Stimulated activated memory B cell treated with anti-CD40 and anti-IgM and Interleukin-4, amounts not matched to agents 10 μg/mL and 1 μg/mL and 100 μg/mL, for 72 hours (primary cell): ENCODE measurements at regions not wholly inside any gene's neighbourhood (a gene's known extent, or its start where the extent isn't known, plus 50 kb on each side); places are given as distances from the start of the nearest gene placed in this dataset.

Experiments
- ATAC-seq: fragments of 150-1000 bp; cut with Tn5 transposase; 2 replicates; pipeline ENCODE4 v1.10.0; 2021
- H3K27ac Mint-ChIP-seq: one replicate; pipeline ENCODE4 v1.8.0; 2022; ENCODE audit warnings: mild to moderate bottlenecking, mixed read lengths
- H3K27me3 Mint-ChIP-seq: one replicate; pipeline ENCODE4 v1.8.0; 2022; ENCODE audit warnings: mixed read lengths
- H3K36me3 Mint-ChIP-seq: one replicate; pipeline ENCODE4 v1.8.0; 2022; ENCODE audit warnings: mixed read lengths
- H3K4me1 Mint-ChIP-seq: one replicate; pipeline ENCODE4 v1.8.0; 2022; ENCODE audit warnings: mixed read lengths
- H3K4me3 Mint-ChIP-seq: one replicate; pipeline ENCODE4 v1.8.0; 2022; ENCODE audit warnings: mild to moderate bottlenecking, moderate library complexity, mixed read lengths
- H3K9me3 Mint-ChIP-seq: one replicate; pipeline ENCODE4 v1.8.0; 2022; ENCODE audit warnings: mixed read lengths

DNA sequence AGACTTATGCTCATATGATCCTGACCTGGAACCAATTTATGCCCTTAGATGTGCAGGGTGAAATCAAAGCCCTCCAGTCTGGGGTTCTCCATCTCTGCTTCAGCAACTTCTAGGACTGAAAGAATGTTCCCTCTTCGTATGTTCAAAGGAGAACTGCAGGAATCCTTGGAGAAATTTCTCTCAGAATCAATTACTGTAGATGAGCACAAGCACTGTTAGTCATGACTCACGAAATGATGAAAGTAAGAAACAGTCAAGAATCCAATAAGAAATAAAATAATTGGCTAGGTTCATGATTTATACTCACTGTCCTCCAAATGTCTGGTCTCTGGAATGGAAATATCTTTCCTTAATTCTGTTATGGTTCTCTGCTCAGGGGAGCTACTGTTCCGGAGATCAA, 348.2 kb downstream of the PDGFC start:
- Mint-ChIP-seq H3K9me3 (peaks cover 3% of the 10 kb centered on the region), H3K27me3 (no peaks in the 10 kb centered on the region), H3K36me3 (no peaks in the 10 kb centered on the region), H3K27ac (no peak overlapping the region), H3K4me3 (no peak overlapping the region), H3K4me1 (no peaks in the 10 kb centered on the region)
- ATAC-seq = no peak

DNA sequence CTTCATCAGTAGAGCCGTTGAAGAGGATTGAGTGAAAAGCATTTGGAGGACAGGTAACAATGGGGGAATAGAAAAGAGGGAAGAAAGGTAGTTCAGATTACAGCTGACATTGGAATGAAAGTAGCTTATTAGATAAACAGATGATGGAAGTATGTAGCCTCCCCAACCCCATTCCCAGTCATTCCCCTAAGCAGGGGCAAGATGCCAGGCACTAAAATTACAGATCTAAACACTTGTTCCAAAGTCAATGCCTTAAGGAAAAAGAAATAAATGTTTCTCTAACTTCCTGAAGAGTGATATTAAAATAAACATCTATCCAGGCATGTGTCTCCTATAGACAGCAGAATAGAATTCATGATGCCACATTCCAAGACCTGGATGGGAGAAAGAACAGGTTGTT, 350.8 kb downstream of the PDGFC start:
- Mint-ChIP-seq H3K4me3 (no peak overlapping the region), H3K9me3 (no peaks in the 10 kb centered on the region), H3K27me3 (no peaks in the 10 kb centered on the region), H3K27ac (no peak overlapping the region), H3K36me3 (no peaks in the 10 kb centered on the region), H3K4me1 (no peaks in the 10 kb centered on the region)
- no peak for ATAC-seq

- H3K36me3 Mint-ChIP-seq = no peaks in the 10 kb centered on the region
- no peaks in the 10 kb centered on the region for H3K27me3 Mint-ChIP-seq
- H3K4me1 Mint-ChIP-seq = no peaks in the 10 kb centered on the region
- ATAC-seq = no peak
- no peaks in the 10 kb centered on the region for H3K9me3 Mint-ChIP-seq
- H3K27ac Mint-ChIP-seq = no peak overlapping the region
- no peak overlapping the region for H3K4me3 Mint-ChIP-seq
Measured at GRCh38 chr4:156619154-156619934, 352.3 kb downstream of the PDGFC start.

GRCh38 chr4:156615066-156615531, 356.5 kb downstream of the PDGFC start:
- Mint-ChIP-seq H3K36me3 (no peaks in the 10 kb centered on the region), H3K9me3 (no peaks in the 10 kb centered on the region), H3K4me3 (no peak overlapping the region), H3K27ac (no peak overlapping the region), H3K4me1 (no peaks in the 10 kb centered on the region), H3K27me3 (no peaks in the 10 kb centered on the region)
- no peak for ATAC-seq

GRCh38 chr4:156614536-156614935, 357.1 kb downstream of the PDGFC start:
- no peak for ATAC-seq
- no peak overlapping the region for H3K4me3 Mint-ChIP-seq

DNA sequence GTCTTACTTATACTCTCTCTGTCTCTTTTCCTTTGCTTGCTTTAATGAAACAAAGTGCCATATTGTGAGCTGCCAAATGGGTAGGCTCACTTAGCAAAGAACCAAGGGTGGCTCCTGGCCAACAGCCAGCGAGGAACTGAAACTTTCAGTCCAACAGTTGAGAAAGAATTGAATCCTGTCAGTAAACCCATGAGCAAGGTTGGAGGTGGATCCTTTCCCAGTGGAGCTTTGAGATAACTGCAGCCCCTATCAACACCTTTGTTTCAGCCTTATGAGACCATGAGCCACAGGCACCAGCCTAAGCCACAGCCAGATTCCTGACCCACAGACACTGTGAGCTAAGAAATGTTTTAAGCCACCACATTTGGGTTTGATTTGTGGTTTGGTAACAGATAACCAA, 362.2 kb downstream of the PDGFC start:
- no peak for ATAC-seq
- H3K4me1 Mint-ChIP-seq = no peaks in the 10 kb centered on the region
- H3K27ac Mint-ChIP-seq = no peak overlapping the region
- H3K27me3 Mint-ChIP-seq = no peaks in the 10 kb centered on the region
- no peak overlapping the region for H3K4me3 Mint-ChIP-seq
- H3K9me3 Mint-ChIP-seq = no peaks in the 10 kb centered on the region
- no peaks in the 10 kb centered on the region for H3K36me3 Mint-ChIP-seq

More at GRCh38 chr4:156614536-156614935, 357.1 kb downstream of the PDGFC start:
- no peaks in the 10 kb centered on the region for H3K9me3 Mint-ChIP-seq
- no peaks in the 10 kb centered on the region for H3K27me3 Mint-ChIP-seq
- H3K4me1 Mint-ChIP-seq = no peaks in the 10 kb centered on the region
- H3K36me3 Mint-ChIP-seq = no peaks in the 10 kb centered on the region
- H3K27ac Mint-ChIP-seq = no peak overlapping the region

DNA sequence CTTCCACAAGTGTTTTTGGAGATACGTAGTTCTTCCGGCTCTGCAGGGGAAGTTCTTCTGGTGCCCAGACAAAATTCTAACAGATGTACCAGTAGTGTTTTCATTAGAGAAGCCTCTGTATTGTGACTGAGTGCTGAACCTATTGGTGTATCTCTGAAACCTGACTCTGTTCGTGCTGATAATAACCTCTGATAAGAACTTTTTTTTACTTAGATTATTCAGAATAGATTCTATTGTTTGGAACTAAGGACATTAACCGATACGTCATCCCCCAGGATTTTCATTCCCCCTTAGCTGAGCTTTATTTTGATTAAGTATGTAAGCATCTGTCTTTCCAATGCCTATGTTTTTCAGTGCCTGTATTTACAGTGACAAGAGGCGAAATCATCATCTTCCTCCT, 362.9 kb downstream of the PDGFC start:
- H3K4me3 Mint-ChIP-seq = no peak overlapping the region
- H3K36me3 Mint-ChIP-seq = no peaks in the 10 kb centered on the region
- peaks cover 3% of the 10 kb centered on the region for H3K9me3 Mint-ChIP-seq
- no peak overlapping the region for H3K27ac Mint-ChIP-seq
- H3K4me1 Mint-ChIP-seq = no peaks in the 10 kb centered on the region
- no peak for ATAC-seq
- H3K27me3 Mint-ChIP-seq = no peaks in the 10 kb centered on the region

GRCh38 chr4:156607478-156607857, 364.1 kb downstream of the PDGFC start:
- no peaks in the 10 kb centered on the region for H3K27me3 Mint-ChIP-seq
- H3K9me3 Mint-ChIP-seq = peaks cover 7% of the 10 kb centered on the region
- H3K4me3 Mint-ChIP-seq = no peak overlapping the region
- H3K27ac Mint-ChIP-seq = no peak overlapping the region
- H3K4me1 Mint-ChIP-seq = no peaks in the 10 kb centered on the region
- ATAC-seq = no peak
- H3K36me3 Mint-ChIP-seq = no peaks in the 10 kb centered on the region

DNA sequence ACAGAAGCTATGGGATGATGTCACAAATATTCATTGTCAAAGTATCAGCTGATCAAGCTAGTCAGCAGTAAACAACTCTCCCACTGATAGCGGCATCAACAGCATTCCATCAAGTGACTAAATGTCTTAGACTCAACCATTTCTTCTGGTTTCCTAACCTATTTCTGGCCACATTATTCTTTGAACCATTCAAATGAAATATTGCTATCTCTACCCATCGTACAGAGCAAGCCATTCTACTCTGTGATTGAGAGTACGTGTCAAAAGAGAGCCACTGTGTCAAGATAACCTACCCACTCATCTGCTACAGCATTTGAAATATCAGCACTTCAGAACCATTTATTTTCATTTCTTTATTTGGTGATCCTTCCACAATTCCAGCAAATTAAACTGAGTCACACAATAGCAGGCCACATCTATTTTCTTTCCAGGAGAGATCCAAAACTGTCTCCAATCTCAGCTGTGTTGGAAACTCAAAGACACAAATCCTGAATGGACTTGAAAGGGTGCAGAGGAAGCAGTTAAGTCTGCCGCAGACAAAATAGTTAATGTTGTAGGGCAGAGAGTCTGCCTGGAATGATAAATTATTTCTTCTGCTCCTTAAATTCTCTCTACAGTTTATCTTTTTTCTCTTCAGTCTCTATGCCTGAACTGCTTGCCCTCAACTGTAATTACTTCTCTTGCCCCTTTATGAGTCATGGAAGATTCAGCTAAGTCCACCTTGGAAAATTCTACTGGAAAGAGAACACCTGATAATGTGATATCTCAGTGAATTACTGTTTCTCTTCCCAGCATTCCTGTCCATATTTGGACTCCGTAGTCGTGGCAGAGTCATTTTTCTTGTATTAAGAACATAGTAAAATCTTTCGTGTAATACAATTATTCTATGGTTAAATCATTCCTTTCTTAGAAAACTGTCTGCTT, 364.8 kb downstream of the PDGFC start:
- Mint-ChIP-seq H3K27me3 (no peaks in the 10 kb centered on the region), H3K4me3 (no peak overlapping the region), H3K27ac (no peak overlapping the region), H3K4me1 (no peaks in the 10 kb centered on the region), H3K36me3 (no peaks in the 10 kb centered on the region), H3K9me3 (peaks cover 8% of the 10 kb centered on the region)
- ATAC-seq = no peak

DNA sequence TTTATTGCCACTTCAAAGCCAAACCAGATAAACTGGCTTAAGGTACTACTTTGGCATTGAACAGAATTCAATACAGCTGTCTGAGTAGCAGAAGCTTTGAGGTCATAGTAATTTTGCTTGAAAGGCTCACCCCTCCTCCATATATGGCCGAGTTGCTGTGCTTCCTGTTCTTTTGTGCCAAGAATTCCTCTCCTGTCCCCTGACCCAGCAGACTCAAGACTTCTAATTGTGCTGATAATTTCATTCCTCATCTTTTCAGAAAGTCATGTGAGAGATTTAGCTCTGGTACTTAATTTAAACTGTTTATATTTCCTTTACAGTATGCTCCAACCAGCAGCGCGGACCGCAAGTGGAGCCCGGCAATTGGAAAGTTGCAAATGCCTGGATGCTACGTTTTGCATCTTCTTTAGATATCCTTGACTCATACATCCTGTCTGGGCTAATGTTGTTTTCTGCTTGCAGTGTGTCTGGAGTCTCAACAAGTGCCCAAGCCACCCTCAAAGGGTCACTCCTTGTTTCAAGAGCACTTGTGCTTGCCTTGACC, 373.4 kb downstream of the PDGFC start:
- Mint-ChIP-seq H3K36me3 (no peaks in the 10 kb centered on the region), H3K27ac (no peak overlapping the region), H3K4me1 (no peaks in the 10 kb centered on the region), H3K27me3 (no peaks in the 10 kb centered on the region), H3K9me3 (peaks cover 18% of the 10 kb centered on the region), H3K4me3 (no peak overlapping the region)
- ATAC-seq = no peak

DNA sequence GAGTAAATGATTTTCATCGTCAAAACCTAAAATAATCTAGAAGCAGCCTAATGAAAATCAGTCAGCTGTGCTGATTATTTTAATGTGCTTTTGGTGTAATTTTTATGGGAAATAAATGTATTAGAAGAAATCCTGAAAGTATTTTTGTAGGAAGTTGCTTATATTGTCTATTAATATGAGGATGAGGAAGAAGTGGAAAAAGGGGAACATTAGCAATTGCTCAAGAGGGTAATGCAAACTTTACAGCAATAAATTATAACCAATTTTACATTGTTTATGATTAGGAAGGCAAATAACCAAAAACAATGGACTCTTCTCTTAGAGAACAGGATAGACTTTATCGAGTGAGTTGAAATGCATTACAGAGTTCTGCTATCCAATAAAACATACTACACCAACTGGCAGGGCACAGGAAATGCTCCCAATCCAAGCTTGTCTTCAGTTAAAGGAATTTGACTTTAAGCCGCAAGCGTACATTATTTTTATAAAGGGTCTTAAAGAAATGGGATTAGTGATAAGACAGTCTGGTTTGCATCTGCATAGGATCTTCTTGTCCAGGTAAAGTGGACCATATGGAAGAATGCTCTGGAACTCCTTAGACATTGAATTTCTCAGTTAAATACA, 374.8 kb downstream of the PDGFC start:
- ATAC-seq = no peak
- Mint-ChIP-seq H3K4me1 (no peaks in the 10 kb centered on the region), H3K27me3 (no peaks in the 10 kb centered on the region), H3K27ac (no peak overlapping the region), H3K9me3 (peaks cover 17% of the 10 kb centered on the region), H3K4me3 (no peak overlapping the region), H3K36me3 (no peaks in the 10 kb centered on the region)

DNA sequence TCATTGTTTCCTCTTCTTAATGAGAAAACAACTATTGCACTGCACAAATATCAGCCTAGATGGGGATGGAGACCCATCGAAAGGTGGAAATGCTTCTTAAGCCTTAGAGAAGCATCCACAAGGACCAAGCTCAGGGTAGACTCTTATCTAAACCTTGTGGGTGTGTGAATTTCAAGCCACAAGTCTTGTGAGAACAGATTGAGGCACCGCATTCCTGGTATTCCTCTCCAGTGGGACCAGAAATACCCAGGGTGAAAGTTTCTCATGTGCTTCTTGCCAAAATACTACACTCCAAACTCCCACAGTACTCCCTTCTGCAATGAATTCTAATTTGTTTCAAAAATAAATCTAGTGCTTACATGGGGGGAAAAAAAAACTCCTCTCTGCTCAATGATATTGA, 375.6 kb downstream of the PDGFC start:
- H3K36me3 Mint-ChIP-seq = no peaks in the 10 kb centered on the region
- H3K4me3 Mint-ChIP-seq = no peak overlapping the region
- ATAC-seq = no peak

DNA sequence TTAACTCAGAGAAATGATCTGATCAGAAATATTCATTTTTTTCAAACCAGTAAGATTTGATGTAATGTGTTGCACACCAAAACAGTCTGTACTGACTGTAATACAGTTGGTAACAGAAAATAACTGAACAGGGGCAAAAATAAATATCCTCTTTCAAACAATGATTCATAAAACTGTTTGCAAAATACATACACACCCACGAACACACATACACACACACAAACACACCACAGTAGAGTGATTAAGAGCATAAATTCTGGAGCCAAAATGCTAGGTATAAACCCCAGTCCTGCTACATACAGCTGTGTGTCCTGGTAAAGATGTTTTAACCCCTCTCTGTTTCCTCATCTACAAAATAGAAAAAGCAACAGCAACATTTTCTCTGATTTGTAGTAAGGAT, 376.6 kb downstream of the PDGFC start:
- H3K9me3 Mint-ChIP-seq = peaks cover 8% of the 10 kb centered on the region

More for the DNA sequence above, 375.6 kb downstream of the PDGFC start:
- Mint-ChIP-seq H3K27me3 (no peaks in the 10 kb centered on the region), H3K4me1 (no peaks in the 10 kb centered on the region), H3K9me3 (peaks cover 13% of the 10 kb centered on the region), H3K27ac (no peak overlapping the region)

GRCh38 chr4:156594624-156595023, 377.0 kb downstream of the PDGFC start:
- Mint-ChIP-seq H3K4me3 (no peak overlapping the region), H3K27ac (no peak overlapping the region)
- no peak for ATAC-seq

More for the DNA sequence above, 376.6 kb downstream of the PDGFC start:
- Mint-ChIP-seq H3K4me1 (no peaks in the 10 kb centered on the region), H3K27me3 (no peaks in the 10 kb centered on the region), H3K27ac (no peak overlapping the region), H3K36me3 (no peaks in the 10 kb centered on the region), H3K4me3 (no peak overlapping the region)
- ATAC-seq = no peak

DNA sequence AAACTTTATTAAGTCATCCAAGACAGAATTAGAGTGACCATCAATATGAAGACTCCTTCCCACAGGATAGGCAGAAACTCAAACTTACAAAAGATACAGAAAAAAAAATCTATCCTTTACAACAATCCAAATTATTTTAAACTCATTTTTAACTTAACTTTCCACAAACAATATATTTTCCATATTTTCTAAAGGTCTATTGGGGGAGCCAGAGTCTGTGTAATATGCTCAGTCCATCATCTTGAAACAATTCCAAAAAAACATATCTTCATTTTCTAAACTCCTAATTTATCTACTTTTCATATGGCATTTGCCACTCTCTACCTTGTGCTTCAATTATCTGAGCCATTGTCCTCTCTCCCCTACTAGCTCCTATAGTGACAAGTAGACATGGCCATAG, 378.1 kb downstream of the PDGFC start:
- H3K4me1 Mint-ChIP-seq = no peaks in the 10 kb centered on the region
- H3K9me3 Mint-ChIP-seq = peaks cover 6% of the 10 kb centered on the region
- no peaks in the 10 kb centered on the region for H3K27me3 Mint-ChIP-seq
- H3K27ac Mint-ChIP-seq = no peak overlapping the region
- no peak overlapping the region for H3K4me3 Mint-ChIP-seq
- H3K36me3 Mint-ChIP-seq = no peaks in the 10 kb centered on the region
- ATAC-seq = no peak

More at GRCh38 chr4:156594624-156595023, 377.0 kb downstream of the PDGFC start:
- H3K4me1 Mint-ChIP-seq = no peaks in the 10 kb centered on the region
- H3K27me3 Mint-ChIP-seq = no peaks in the 10 kb centered on the region
- peaks cover 7% of the 10 kb centered on the region for H3K9me3 Mint-ChIP-seq
- no peaks in the 10 kb centered on the region for H3K36me3 Mint-ChIP-seq
